ENCODE measurements at regions not wholly inside any gene's neighbourhood (a gene's known extent, or its start where the extent isn't known, plus 50 kb on each side); places are given as distances from the start of the nearest gene placed in this dataset.

GRCh38 chr5:67363180-67363709 is 166.6 kb upstream of the CD180 start:
- Mint-ChIP-seq H3K27ac (no peak overlapping the region), H3K27me3 (peaks cover 5% of the 10 kb centered on the region), H3K4me1 (peaks cover 3% of the 10 kb centered on the region), H3K9me3 (no peaks in the 10 kb centered on the region), H3K4me3 (no peak overlapping the region), H3K36me3 (ENCODE audit: low read depth) (no peaks in the 10 kb centered on the region)
- ChIA-PET CTCF (no interaction called here), POLR2A (no interaction called here)
- ATAC-seq (ENCODE audit: low read depth) (no peak), DNase-seq (no peak)
- intact Hi-C loops (cut with micrococcal nuclease): no loop called here
- TF ChIP-seq, protein P1, sequence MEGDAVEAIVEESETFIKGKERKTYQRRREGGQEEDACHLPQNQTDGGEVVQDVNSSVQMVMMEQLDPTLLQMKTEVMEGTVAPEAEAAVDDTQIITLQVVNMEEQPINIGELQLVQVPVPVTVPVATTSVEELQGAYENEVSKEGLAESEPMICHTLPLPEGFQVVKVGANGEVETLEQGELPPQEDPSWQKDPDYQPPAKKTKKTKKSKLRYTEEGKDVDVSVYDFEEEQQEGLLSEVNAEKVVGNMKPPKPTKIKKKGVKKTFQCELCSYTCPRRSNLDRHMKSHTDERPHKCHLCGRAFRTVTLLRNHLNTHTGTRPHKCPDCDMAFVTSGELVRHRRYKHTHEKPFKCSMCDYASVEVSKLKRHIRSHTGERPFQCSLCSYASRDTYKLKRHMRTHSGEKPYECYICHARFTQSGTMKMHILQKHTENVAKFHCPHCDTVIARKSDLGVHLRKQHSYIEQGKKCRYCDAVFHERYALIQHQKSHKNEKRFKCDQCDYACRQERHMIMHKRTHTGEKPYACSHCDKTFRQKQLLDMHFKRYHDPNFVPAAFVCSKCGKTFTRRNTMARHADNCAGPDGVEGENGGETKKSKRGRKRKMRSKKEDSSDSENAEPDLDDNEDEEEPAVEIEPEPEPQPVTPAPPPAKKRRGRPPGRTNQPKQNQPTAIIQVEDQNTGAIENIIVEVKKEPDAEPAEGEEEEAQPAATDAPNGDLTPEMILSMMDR (IDR thresholded peaks at IDR 0.05): no peak

DNA sequence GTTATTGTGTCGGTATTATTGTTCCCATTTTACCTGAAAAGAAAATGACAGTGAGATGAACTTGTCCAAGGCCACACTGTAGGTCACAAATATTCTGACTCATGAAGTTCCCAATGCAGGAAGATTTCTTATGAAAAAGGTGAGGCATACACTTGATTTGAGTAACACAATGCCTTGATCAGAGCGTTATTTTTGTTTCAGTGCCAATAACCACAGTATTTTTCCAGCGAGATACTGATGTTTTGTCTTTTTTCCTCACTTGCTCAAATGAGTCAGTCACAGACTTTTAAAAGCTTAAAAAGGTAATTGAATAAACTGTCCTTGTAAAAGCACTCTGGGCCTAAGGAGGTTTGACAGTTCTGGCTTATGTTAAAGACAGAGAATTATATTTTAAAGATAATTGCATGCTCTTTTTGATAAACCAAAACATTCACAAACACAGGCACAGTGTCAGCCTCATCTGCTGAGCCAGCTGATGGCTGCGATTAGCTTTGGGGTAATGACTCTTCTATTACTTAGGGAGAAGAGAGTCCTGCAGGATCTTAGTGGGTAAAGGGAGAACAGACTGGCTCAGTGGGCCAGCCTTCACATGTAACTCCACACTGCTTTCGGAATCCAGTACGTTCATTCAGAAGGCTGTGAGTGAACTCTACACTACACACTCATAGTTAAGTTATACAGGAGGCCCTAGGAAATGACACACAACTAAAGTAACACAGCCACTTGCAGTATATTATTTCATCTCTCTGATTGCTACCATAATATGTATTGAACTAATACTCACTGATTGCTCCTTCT is 165.5 kb upstream of the CD180 start:
- H3K9me3 Mint-ChIP-seq: no peaks in the 10 kb centered on the region
- TF ChIP-seq, protein P1 (IDR thresholded peaks at IDR 0.05): no peak
- peaks cover 10% of the 10 kb centered on the region for H3K27me3 Mint-ChIP-seq
- intact Hi-C loops (cut with micrococcal nuclease): no loop called here
- ATAC-seq (ENCODE audit: low read depth) (no peak), DNase-seq (no peak)
- no peaks in the 10 kb centered on the region for H3K36me3 Mint-ChIP-seq (ENCODE audit: low read depth)
- CTCF ChIA-PET: no interaction called here
- POLR2A ChIA-PET: no interaction called here
- H3K27ac Mint-ChIP-seq: no peak overlapping the region
- no peak overlapping the region for H3K4me3 Mint-ChIP-seq
- peaks cover 3% of the 10 kb centered on the region for H3K4me1 Mint-ChIP-seq

GRCh38 chr5:67360047-67360446 is 163.4 kb upstream of the CD180 start:
- CTCF ChIA-PET: no interaction called here
- no peak for ATAC-seq (ENCODE audit: low read depth)
- POLR2A ChIA-PET: interaction anchor here (0.7 kb wide), 1 partner anchor 1886 kb away, joined by 3 read pairs; no protein-coding TSS in a partner anchor
- intact Hi-C loops (cut with micrococcal nuclease): no loop called here
- H3K36me3 Mint-ChIP-seq (ENCODE audit: low read depth): no peaks in the 10 kb centered on the region
- DNase-seq: no peak
- no peaks in the 10 kb centered on the region for H3K9me3 Mint-ChIP-seq
- H3K27me3 Mint-ChIP-seq: peaks cover 9% of the 10 kb centered on the region
- no peak overlapping the region for H3K4me3 Mint-ChIP-seq
- H3K27ac Mint-ChIP-seq: no peak overlapping the region
- TF ChIP-seq, protein P1 (IDR thresholded peaks at IDR 0.05): no peak
- H3K4me1 Mint-ChIP-seq: peaks cover 3% of the 10 kb centered on the region

GRCh38 chr5:67358186-67358585 is 161.6 kb upstream of the CD180 start:
- POLR2A ChIA-PET: no interaction called here
- Mint-ChIP-seq H3K36me3 (ENCODE audit: low read depth) (no peaks in the 10 kb centered on the region), H3K9me3 (no peaks in the 10 kb centered on the region), H3K4me3 (no peak overlapping the region), H3K27ac (no peak overlapping the region), H3K27me3 (peaks cover 7% of the 10 kb centered on the region), H3K4me1 (peaks cover 6% of the 10 kb centered on the region)
- no peak for ATAC-seq (ENCODE audit: low read depth)
- CTCF ChIA-PET: no interaction called here
- no peak for DNase-seq
- TF ChIP-seq, protein P1 (IDR thresholded peaks at IDR 0.05): no peak
- intact Hi-C loops (cut with micrococcal nuclease): no loop called here

DNA sequence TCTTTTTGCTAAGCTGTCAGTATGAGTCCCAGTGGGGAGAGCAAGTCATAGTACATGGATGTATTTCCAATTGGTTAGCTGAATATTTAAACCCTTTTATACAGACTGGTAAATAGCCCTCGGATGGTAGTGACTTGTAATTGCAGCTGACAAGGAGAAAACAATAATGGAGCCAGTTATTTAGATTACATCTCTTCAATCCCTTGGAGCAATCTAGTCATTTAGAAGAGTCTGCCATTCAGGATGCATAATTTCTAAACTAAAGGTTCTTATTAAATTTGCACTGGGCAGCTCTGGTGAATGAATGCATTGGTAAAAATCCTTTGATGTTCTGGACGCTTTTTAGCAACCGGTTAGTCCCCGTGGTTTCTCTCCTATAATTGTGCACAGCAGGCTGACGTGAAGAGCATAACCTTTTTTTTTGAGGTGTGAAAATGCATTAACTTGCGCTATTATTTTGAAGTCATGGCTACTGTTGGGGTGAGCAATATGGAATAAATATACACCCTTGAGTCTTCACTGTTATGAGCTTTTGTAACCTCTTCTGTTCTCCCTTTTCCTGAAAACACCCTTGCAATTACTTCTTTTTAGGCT is 158.6 kb upstream of the CD180 start:
- H3K4me1 Mint-ChIP-seq: peaks cover 13% of the 10 kb centered on the region
- H3K4me3 Mint-ChIP-seq: no peak overlapping the region
- DNase-seq: no peak
- ATAC-seq (ENCODE audit: low read depth): no peak
- CTCF ChIA-PET: no interaction called here
- no peaks in the 10 kb centered on the region for H3K9me3 Mint-ChIP-seq
- POLR2A ChIA-PET: no interaction called here
- intact Hi-C loops (cut with micrococcal nuclease): no loop called here
- peaks cover 15% of the 10 kb centered on the region for H3K27me3 Mint-ChIP-seq
- no peaks in the 10 kb centered on the region for H3K36me3 Mint-ChIP-seq (ENCODE audit: low read depth)
- TF ChIP-seq, protein P1 (IDR thresholded peaks at IDR 0.05): no peak
- H3K27ac Mint-ChIP-seq: no peak overlapping the region

Measured in activated B cell treated with CpG ODN at 0.5 μM for 24 hours (primary cell).